GM23338 (cell line): ENCODE measurements at regions not wholly inside any gene's neighbourhood (a gene's known extent, or its start where the extent isn't known, plus 50 kb on each side); places are given as distances from the start of the nearest gene placed in this dataset.

Source experiments
- ATAC-seq: fragments of 200-7000 bp; cut with Tn5 transposase; 3 replicates; pipeline ENCODE4 v1.9.1; 2020
- DNase-seq: peaks from one replicate; pipeline ENCODE4 v3.0.0-alpha.2; 2015; ENCODE audit warnings: low spot score
- H2AFZ ChIP-seq: fragments of 200-600 bp; sonication (generic); 2 replicates; pipeline ENCODE4 v1.8.0; 2016; ENCODE audit warnings: antibody characterized with exemption, mild to moderate bottlenecking, moderate library complexity
- H3F3A ChIP-seq: fragments of 200-600 bp; sonication (generic); replicated peaks from 2 replicates; pipeline ENCODE4 v1.8.0; 2017; ENCODE audit warnings: antibody characterized with exemption, mixed run types, low read depth
- H3K27ac ChIP-seq: fragments of 200-600 bp; sonication (generic); 2 replicates; pipeline ENCODE4 v1.6.1; 2016; ENCODE audit warnings: low read depth
- H3K27me3 ChIP-seq: fragments of 200-600 bp; sonication (generic); 2 replicates; pipeline ENCODE4 v1.8.0; 2016; ENCODE audit warnings: mild to moderate bottlenecking, mixed run types, moderate library complexity; ENCODE audit not compliant: insufficient read depth
- H3K36me3 ChIP-seq: fragments of 200-600 bp; sonication (generic); 2 replicates; pipeline ENCODE4 v1.8.0; 2016; ENCODE audit warnings: mild to moderate bottlenecking; ENCODE audit not compliant: insufficient read depth
- H3K4me1 ChIP-seq: fragments of 200-600 bp; sonication (generic); 2 replicates; pipeline ENCODE4 v1.8.0; 2016; ENCODE audit warnings: mild to moderate bottlenecking, moderate library complexity; ENCODE audit not compliant: insufficient read depth
- H3K4me2 ChIP-seq: fragments of 200-600 bp; sonication (generic); 2 replicates; pipeline ENCODE4 v1.7.1; 2017; ENCODE audit warnings: mixed run types
- H3K4me3 ChIP-seq: fragments of 200-600 bp; sonication (generic); 2 replicates; pipeline ENCODE4 v1.6.1; 2016; ENCODE audit warnings: mixed run types
- H3K79me2 ChIP-seq: fragments of 200-600 bp; sonication (generic); replicated peaks from 2 replicates; pipeline ENCODE4 v1.8.0; 2017; ENCODE audit warnings: mild to moderate bottlenecking; ENCODE audit not compliant: insufficient read depth
- H3K9me2 ChIP-seq: fragments of 200-600 bp; sonication (generic); 2 replicates; pipeline ENCODE4 v1.8.0; 2017; ENCODE audit not compliant: insufficient read depth
- H4K20me1 ChIP-seq: fragments of 200-600 bp; sonication (generic); replicated peaks from 2 replicates; pipeline ENCODE4 v1.8.0; 2017; ENCODE audit warnings: mild to moderate bottlenecking; ENCODE audit not compliant: insufficient read depth
- H3K27ac Mint-ChIP-seq: 2 replicates; pipeline ENCODE4 v1.8.0; 2020; ENCODE audit warnings: inconsistent platforms, mild to moderate bottlenecking, moderate library complexity, mixed read lengths
- H3K27me3 Mint-ChIP-seq: 3 replicates; pipeline ENCODE4 v1.8.0; 2022; ENCODE audit warnings: low read depth, mild to moderate bottlenecking, moderate library complexity, mixed read lengths, inconsistent platforms; ENCODE audit not compliant: insufficient read depth, poor library complexity
- H3K36me3 Mint-ChIP-seq: 3 replicates; pipeline ENCODE4 v1.8.0; 2021; ENCODE audit warnings: low read depth, mild to moderate bottlenecking, inconsistent platforms, moderate library complexity, mixed read lengths
- H3K4me1 Mint-ChIP-seq: 3 replicates; pipeline ENCODE4 v1.8.0; 2020; ENCODE audit warnings: mild to moderate bottlenecking, inconsistent platforms, mixed read lengths
- H3K4me3 Mint-ChIP-seq: 3 replicates; pipeline ENCODE4 v1.8.0; 2021; ENCODE audit warnings: moderate library complexity, mild to moderate bottlenecking, inconsistent platforms, mixed read lengths
- H3K9me3 Mint-ChIP-seq: 3 replicates; pipeline ENCODE4 v1.8.0; 2020; ENCODE audit warnings: moderate library complexity, mild to moderate bottlenecking, inconsistent platforms, mixed read lengths
- CREB1 ChIP-seq: fragments of 250-450 bp; sonication (Bioruptor Pico); IDR thresholded peaks from 2 replicates; pipeline ENCODE4 v1.5.0; 2020; ENCODE audit warnings: low read depth, mild to moderate bottlenecking, moderate library complexity
- EZH2 ChIP-seq: fragments of 200-600 bp; sonication (generic); IDR thresholded peaks from one replicate; pipeline ENCODE4 v1.8.0; 2017; ENCODE audit warnings: antibody characterized with exemption, mild to moderate bottlenecking, low read depth; ENCODE audit not compliant: unreplicated experiment
- JUNB ChIP-seq: IDR thresholded peaks from one replicate; pipeline ENCODE4 v1.6.1; 2016; ENCODE audit warnings: antibody characterized with exemption; ENCODE audit not compliant: unreplicated experiment
- NANOG ChIP-seq: IDR thresholded peaks from 2 replicates; pipeline ENCODE4 v1.6.1; 2016; ENCODE audit warnings: antibody characterized with exemption, borderline replicate concordance
- STAT1 ChIP-seq: IDR thresholded peaks from one replicate; pipeline ENCODE4 v1.6.1; 2016; ENCODE audit warnings: antibody characterized with exemption; ENCODE audit not compliant: unreplicated experiment
- ZNF114 ChIP-seq: fragments of 250-450 bp; sonication (Bioruptor Pico); IDR thresholded peaks from 2 replicates; pipeline ENCODE4 v1.5.0; 2020; ENCODE audit warnings: mild to moderate bottlenecking, moderate library complexity
- ZNF462 ChIP-seq: fragments of 250-450 bp; sonication (Bioruptor Pico); IDR thresholded peaks from 2 replicates; pipeline ENCODE4 v1.5.0; 2020; ENCODE audit warnings: mild to moderate bottlenecking, moderate library complexity

- TF ChIP-seq ZNF462 (CRISPR knock-in tag): no peak
- no peak for TF ChIP-seq EZH2
- no peak for TF ChIP-seq STAT1
- no peak for TF ChIP-seq ZNF114 (CRISPR knock-in tag)
- no peak for TF ChIP-seq JUNB
- TF ChIP-seq NANOG: no peak
These were observed 76.6 kb downstream of the PRKAB2 start (continued) for GRCh38 chr1:147095691-147096090.

- H3K4me3 Mint-ChIP-seq: no peak overlapping the region
- H3K27ac Mint-ChIP-seq: no peak overlapping the region
- ATAC-seq (no peak), DNase-seq (no peak)
- no peak overlapping the region for H2AFZ ChIP-seq
- TF ChIP-seq CREB1 (CRISPR knock-in tag): no peak
- TF ChIP-seq ZNF114 (CRISPR knock-in tag): no peak
- TF ChIP-seq EZH2: no peak
- peaks cover 18% of the 10 kb centered on the region; the same call in 1 of the 2 replicates for H3K4me1 ChIP-seq
- H3K4me3 ChIP-seq: no peak overlapping the region
- H3K27me3 Mint-ChIP-seq: no peaks in the 10 kb centered on the region
- no peaks in the 10 kb centered on the region for H3F3A ChIP-seq
- H3K36me3 Mint-ChIP-seq: peaks cover 2% of the 10 kb centered on the region; the same call in 1 of the 3 replicates
- H3K79me2 ChIP-seq: no peaks in the 10 kb centered on the region
- no peaks in the 10 kb centered on the region for H3K9me2 ChIP-seq
- peaks cover 11% of the 10 kb centered on the region for H3K9me3 Mint-ChIP-seq
- H3K27me3 ChIP-seq: 0 out of 2 replicates have a peak, but pooled peaks cover under 1% of the 10 kb centered on the region
- H3K4me2 ChIP-seq: no peak overlapping the region
- H3K36me3 ChIP-seq: no peaks in the 10 kb centered on the region
- H3K4me1 Mint-ChIP-seq: peaks cover 18% of the 10 kb centered on the region
- H4K20me1 ChIP-seq: no peaks in the 10 kb centered on the region
- no peak overlapping the region for H3K27ac ChIP-seq
These were observed 80.5 kb downstream of the PRKAB2 start for GRCh38 chr1:147091801-147092200.
